Activated CD4-positive, alpha-beta T cell treated with anti-CD3 and anti-CD28 coated beads for 1 hour (primary cell): ENCODE measurements at regions not wholly inside any gene's neighbourhood (a gene's known extent, or its start where the extent isn't known, plus 50 kb on each side); places are given as distances from the start of the nearest gene placed in this dataset.

ENCODE experiments used
- DNase-seq: peaks from one replicate; pipeline ENCODE4 v3.0.0-alpha.2; 2020

- DNase-seq: no peak
Observed at GRCh38 chr5:68727931-68728330, 365.9 kb upstream of the SLC30A5 start.

DNA sequence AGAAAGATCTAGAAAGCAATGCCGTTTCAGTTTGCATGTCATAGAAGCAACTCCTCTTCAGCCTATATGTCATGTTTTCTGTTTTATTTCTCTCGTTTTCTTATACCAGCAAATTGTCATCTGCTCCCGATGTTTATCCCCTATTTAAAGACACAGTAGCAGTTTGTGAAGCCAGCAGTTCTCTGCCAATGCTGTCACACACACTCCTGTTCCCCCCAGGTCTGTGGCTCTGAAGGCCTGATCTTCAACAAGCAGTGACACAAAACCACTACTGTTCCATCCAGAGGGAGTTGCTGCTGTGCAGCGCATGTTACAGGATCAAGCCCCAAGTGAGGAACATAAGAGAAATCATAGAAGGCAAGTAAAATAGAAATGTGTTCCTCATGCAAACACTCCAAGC lies 364.1 kb upstream of the SLC30A5 start:
- DNase-seq: no peak

- DNase-seq: no peak
Observed at GRCh38 chr5:68730220-68730978, 363.4 kb upstream of the SLC30A5 start.

DNA sequence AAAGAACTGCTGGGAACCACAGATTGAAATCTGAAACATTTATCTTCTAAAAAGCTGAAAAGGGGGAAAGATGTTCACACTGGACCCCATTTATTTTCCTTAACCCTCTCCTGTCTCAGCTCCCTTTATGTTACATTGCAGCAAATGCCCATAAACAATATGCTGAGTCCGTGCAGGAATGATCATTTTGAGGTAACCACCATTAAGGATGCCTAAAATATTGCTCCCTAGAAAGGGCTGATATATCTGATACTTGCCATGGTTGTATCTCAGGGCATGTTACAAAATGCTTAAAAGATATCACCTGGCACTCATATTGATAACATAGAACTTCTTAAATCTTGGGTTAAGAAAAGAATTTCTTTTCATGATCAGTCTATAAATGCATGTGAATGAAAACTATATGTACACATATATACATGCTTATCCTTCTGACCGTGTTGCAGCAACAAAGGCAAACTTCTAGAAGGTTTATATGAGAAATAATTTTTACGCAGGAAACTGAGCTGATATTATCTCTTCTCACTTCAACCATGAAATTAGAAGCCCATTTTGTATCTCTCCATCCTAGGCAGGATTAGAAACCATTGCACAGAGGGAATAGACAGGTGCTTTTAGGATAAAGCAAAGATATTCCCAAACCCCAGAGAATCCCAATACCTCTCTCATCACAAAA lies 362.7 kb upstream of the SLC30A5 start:
- DNase-seq: no peak

- no peak for DNase-seq
Observed at GRCh38 chr5:68732251-68732650, 361.6 kb upstream of the SLC30A5 start.

DNA sequence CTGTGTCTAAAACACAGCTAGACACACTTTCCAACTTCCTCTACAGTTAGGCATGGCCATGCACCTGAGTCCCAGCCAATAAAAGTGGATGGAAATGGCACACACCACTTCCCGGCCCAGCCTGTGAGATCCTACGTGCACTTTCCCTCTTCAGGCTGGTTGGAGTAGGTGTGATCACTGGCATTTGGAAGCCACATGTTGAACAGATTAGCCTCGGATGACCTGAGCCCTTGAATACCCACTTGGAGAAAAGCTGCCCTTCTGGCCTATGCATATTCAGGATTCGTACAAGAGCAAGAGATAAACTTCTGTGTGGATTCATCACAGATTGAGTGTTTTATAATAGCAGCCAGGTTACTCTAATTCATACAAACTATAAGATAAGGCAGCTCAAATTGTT lies 359.0 kb upstream of the SLC30A5 start:
- DNase-seq: no peak

DNA sequence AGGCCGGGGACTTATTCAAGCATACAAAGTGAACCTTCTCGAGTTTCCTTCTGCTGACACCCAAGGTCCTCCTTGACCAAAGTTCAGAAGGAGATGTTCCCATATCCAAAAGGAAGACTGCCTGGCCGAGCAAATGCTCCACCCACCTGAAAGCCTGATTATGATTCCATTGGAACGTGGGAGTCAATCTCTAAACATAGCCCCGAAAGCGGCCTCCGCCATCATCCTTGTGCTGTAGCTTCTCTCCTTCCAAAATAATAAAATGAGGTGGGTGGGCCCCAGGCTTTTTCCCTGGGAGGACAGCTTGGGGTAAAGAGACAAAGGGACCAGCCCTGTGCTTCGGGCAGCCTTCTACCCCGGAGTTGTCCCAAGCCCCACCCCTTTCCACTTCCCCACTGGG lies 355.6 kb upstream of the SLC30A5 start:
- DNase-seq: no peak

- no peak for DNase-seq
Observed at GRCh38 chr5:68738841-68739240, 355.0 kb upstream of the SLC30A5 start.

- no peak for DNase-seq
Observed at GRCh38 chr5:68739752-68740151, 354.1 kb upstream of the SLC30A5 start.

DNA sequence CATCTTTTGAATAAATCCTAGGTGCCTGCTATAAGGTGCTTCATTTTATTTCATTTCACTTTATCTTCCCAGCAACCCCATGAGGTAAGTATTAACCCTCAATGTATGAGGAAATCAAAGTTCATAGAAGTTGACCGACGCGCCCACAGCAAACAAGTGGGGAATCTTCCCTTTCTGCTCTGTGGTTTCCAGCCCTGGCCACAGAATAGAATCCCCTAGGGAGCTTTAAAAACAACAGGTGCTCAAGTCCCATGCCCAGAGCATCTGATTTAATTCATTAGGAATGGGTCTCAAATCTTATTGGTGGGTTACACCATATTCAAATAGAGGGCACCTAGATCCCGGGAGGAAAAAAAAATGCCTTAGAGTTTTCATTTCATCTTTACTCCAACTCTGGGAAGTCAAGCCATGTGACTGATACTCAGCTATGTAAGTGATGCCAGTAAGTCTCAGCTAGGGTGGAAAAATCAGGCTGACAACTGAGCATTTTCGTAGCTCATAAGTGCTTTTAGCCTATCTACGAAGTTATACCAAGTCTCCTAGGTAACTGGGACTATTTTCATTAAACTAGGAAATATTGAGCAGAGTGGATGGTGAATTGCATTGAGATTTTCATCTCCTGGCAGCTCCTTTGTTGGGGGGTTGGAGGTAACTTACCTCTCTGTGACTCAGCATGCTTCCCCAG lies 353.4 kb upstream of the SLC30A5 start:
- DNase-seq: no peak

- no peak for DNase-seq
Observed at GRCh38 chr5:68744206-68744605, 349.6 kb upstream of the SLC30A5 start.

DNA sequence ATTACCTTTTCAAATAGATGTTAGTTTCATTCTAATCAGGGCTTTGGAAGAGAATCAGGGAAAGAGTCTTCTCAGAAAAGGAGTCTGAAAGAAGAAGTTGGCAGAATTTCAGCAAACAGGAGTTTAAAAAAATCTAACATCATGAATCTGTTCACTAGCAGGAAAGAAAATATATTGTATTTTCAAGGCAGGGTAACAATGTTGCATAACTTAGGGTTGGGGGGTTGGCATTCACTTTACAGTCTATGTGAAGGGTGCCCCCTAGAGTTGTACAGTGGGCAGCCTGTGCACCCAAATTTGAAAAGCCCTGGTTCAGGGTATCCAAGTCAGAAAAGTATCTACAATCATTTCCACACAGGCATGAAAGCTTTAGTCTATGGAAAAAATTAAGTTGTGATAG lies 348.4 kb upstream of the SLC30A5 start:
- DNase-seq: no peak

DNA sequence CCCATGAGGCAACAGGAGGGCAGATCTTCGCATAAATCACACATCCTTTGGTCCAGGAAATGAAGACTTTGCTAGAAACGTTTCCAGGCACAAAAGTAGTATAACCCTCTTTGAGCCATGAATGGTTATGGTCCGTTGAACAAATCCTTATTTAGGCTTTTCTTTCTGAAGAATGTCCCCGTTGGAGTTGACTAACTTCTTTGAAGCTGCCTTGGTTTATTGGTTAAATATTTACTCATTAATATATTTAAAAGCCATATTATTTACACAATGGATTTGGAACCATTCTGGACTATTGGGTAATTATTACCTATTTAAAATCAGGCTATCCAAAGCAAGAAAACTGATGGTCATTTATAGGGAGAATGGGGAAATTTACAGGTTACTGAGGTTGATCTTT lies 347.6 kb upstream of the SLC30A5 start:
- no peak for DNase-seq

DNA sequence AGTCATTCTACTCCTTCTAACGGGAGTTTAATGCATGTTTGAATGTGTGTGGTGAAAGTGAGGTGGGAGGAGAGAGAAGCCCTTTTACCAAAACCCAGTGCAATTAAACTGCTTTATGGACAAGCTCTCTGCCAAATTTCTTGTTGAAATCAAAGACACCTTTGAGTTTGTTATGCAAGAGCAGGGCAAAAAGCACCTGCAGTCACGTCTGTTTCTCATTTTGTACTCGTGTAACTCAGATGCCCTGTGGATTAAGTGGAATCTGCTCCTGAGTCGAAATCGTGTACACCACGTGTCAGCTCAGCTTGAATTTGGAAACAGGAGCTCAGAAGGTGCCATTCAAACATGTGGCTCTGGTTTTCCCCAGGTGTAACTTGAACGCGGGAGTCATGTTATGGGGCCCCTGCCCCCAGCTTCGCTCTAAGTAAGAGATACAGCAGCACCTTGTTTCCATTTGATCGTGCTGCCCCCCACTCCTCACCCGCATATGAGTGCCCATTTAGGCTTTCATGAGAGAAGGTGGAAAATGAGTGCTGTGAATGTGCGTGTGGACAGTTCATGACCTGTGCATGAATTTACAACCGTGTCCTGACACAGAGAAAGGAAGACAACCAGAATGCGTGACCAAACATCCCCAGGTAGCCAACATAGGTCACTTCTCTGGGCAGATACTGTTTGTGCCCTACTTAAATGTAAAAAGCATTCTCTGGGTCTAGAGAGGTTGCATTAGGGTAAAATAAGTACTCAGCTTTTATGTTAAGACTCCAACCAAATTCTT lies 347.0 kb upstream of the SLC30A5 start:
- DNase-seq: no peak

- DNase-seq: no peak
Observed at GRCh38 chr5:68747521-68747920, 346.3 kb upstream of the SLC30A5 start.

DNA sequence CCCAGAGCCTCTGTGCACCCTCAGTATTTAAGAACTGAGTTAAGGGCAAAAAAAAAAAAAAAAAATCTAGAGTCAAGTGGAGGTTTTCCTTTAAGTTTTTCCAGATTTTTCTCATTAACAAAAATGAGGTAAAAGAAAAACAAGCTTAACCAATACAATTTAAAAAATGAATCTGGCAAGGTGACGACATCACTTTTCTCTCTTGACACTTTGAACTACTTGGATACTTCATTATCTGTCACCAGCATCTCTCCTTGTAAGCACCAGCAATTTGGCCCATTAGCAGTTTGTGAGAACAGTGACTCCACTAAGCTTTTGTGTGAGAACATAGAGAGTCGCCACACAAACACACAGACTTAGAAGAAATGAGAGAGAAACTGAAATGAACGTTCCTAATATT lies 345.7 kb upstream of the SLC30A5 start:
- no peak for DNase-seq

GRCh38 chr5:68749077-68749476 lies 344.7 kb upstream of the SLC30A5 start:
- no peak for DNase-seq

DNA sequence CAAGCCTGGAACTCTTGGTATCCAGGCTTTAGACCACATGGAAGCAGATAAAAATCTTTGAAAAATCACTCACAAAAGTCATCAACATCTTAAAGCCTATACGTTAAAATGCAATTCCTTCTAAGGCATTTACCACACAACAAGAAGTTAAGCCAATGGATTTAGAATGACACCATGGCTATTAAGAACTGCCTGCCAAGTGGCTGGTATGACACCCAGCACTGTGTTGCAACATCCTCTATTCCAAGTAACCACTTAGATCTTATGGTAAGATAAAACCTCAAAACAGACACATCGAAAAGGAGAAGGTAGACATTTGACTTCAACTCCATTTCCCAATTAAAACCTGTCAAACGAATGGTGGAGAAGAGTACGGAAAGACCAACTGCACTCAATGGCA lies 344.2 kb upstream of the SLC30A5 start:
- DNase-seq: no peak

DNA sequence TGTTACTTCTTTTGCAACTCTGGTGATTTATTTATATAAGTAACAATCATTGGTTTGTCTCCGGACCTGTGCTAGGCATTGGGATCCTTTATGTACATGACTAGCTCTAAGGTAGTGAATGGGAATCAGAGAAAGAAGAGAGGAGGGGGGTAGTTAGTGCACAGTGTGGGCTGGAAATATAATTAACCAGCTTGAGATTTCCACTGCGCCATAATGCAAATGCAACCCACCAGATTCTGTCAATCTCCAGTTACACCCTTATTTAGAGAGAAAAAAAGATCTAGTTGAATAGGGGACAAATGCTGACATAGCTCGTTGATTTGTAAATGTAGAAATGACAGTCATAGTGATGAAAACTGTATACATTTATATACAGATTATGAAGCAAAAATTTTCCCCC lies 342.2 kb upstream of the SLC30A5 start:
- no peak for DNase-seq

DNA sequence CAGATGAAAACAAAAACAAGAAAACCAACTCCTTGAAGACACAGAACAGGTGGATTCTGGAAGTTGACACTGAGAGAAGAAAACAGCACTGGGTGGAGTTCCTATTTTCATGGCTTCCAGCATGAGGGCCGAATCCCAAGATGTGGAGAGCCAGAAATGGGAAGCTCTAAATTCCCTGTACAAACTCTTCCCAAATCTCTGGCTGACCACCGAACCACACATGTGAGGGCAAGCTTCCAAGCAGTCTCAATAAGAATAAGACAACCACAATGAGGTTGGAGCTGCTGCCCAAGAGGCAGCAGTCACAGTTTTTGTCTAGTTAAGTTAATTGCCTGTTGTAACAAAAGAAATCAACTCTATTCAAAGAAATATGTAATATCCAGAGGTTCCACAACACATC lies 339.3 kb upstream of the SLC30A5 start:
- no peak for DNase-seq

- no peak for DNase-seq
Observed at GRCh38 chr5:68755293-68755692, 338.5 kb upstream of the SLC30A5 start.

- no peak for DNase-seq
Observed at GRCh38 chr5:68757006-68757405, 336.8 kb upstream of the SLC30A5 start.

- DNase-seq: no peak
Observed at GRCh38 chr5:68757626-68758212, 336.1 kb upstream of the SLC30A5 start.
